OCI-LY1 (cell line): ENCODE measurements at regions not wholly inside any gene's neighbourhood (a gene's known extent, or its start where the extent isn't known, plus 50 kb on each side); places are given as distances from the start of the nearest gene placed in this dataset.
A peak's percentile ranks its signal among the peaks of the same experiment; 100 is the strongest.
"Not testable (repeated sequence)": the region's sequence is repeated elsewhere in the genome, so short reads cannot be mapped to it uniquely, and the experiment has no call there.

Source experiments
- H2AFZ ChIP-seq: fragments of 200-600 bp; sonication (generic), shearing (Covaris generic); 2 replicates; pipeline ENCODE4 v1.6.0; 2014; ENCODE audit warnings: antibody characterized with exemption, mild to moderate bottlenecking, low read length
- H3F3A ChIP-seq: fragments of 200-600 bp; sonication (generic), shearing (Covaris generic); 2 replicates; pipeline ENCODE4 v1.6.0; 2014; ENCODE audit warnings: mild to moderate bottlenecking, antibody characterized with exemption, low read length, moderate library complexity; ENCODE audit not compliant: insufficient read depth
- H3K27ac ChIP-seq: fragments of 200-600 bp; sonication (generic); 2 replicates; pipeline ENCODE4 v1.5.1; 2014; ENCODE audit warnings: low read length, mixed run types, mild to moderate bottlenecking, low read depth; ENCODE audit not compliant: poor library complexity, severe bottlenecking
- H3K27me3 ChIP-seq: fragments of 200-600 bp; sonication (generic); 2 replicates; pipeline ENCODE4 v1.6.0; 2014; ENCODE audit warnings: antibody characterized with exemption, mild to moderate bottlenecking, low read length, moderate library complexity; ENCODE audit not compliant: insufficient read depth
- H3K36me3 ChIP-seq: fragments of 200-600 bp; sonication (generic); 2 replicates; pipeline ENCODE4 v1.6.1; 2014; ENCODE audit warnings: mild to moderate bottlenecking, antibody characterized with exemption, low read length, moderate library complexity, mixed read lengths; ENCODE audit not compliant: insufficient read depth
- H3K4me1 ChIP-seq: fragments of 200-600 bp; sonication (generic); 2 replicates; pipeline ENCODE4 v1.5.1; 2014; ENCODE audit warnings: mild to moderate bottlenecking, low read length, moderate library complexity; ENCODE audit not compliant: insufficient read depth, severe bottlenecking
- H3K4me2 ChIP-seq: fragments of 200-600 bp; sonication (generic), shearing (Covaris generic); 2 replicates; pipeline ENCODE4 v1.6.1; 2014; ENCODE audit warnings: low read length
- H3K4me3 ChIP-seq: fragments of 200-600 bp; sonication (generic); 2 replicates; pipeline ENCODE4 v1.5.1; 2014; ENCODE audit warnings: low read length, low read depth, mild to moderate bottlenecking, mixed read lengths; ENCODE audit not compliant: poor library complexity, severe bottlenecking
- H3K79me2 ChIP-seq: fragments of 200-600 bp; shearing (Covaris generic); 2 replicates; pipeline ENCODE4 v1.6.1; 2016; ENCODE audit warnings: mixed run types, low read length, mixed read lengths; ENCODE audit not compliant: insufficient read depth
- H3K9ac ChIP-seq: fragments of 200-600 bp; sonication (generic), shearing (Covaris generic); 2 replicates; pipeline ENCODE4 v1.6.1; 2014; ENCODE audit warnings: mild to moderate bottlenecking, low read length, mixed read lengths
- H3K9me2 ChIP-seq: fragments of 200-600 bp; sonication (generic), shearing (Covaris generic); 2 replicates; pipeline ENCODE4 v1.6.1; 2014; ENCODE audit warnings: low read depth, mild to moderate bottlenecking, low read length, mixed read lengths
- H3K9me3 ChIP-seq: fragments of 200-600 bp; shearing (Covaris generic); 2 replicates; pipeline ENCODE4 v1.6.1; 2014; ENCODE audit warnings: low read length, mixed read lengths
- H4K20me1 ChIP-seq: fragments of 200-600 bp; sonication (generic), shearing (Covaris generic); 2 replicates; pipeline ENCODE4 v1.6.0; 2016; ENCODE audit warnings: mild to moderate bottlenecking, low read length; ENCODE audit not compliant: insufficient read depth
- CTCF ChIP-seq: fragments of 200-600 bp; sonication (generic), shearing (Covaris generic); IDR thresholded peaks from 2 replicates; pipeline ENCODE4 v1.5.1; 2017; ENCODE audit warnings: mild to moderate bottlenecking, antibody characterized with exemption, low read length, moderate library complexity, mixed read lengths
- EZH2 ChIP-seq: fragments of 200-600 bp; sonication (generic), shearing (Covaris generic); IDR thresholded peaks from 2 replicates; pipeline ENCODE4 v1.8.0; 2017; ENCODE audit warnings: borderline replicate concordance, mixed run types, mild to moderate bottlenecking, antibody characterized with exemption, low read length, moderate library complexity, mixed read lengths

- Histone ChIP-seq H3K9me2 (no peaks in the 10 kb centered on the region), H4K20me1 (no peaks in the 10 kb centered on the region), H3K27me3 (no peaks in the 10 kb centered on the region), H3K27ac (no peak overlapping the region), H3K4me2 (no peak overlapping the region), H3K4me1 (peaks cover 5% of the 10 kb centered on the region), H3K9ac (no peak overlapping the region), H3K79me2 (no peaks in the 10 kb centered on the region), H2AFZ (peak overlapping the region; percentile 64; the same call in 1 of the 2 replicates), H3F3A (no peaks in the 10 kb centered on the region), H3K36me3 (no peaks in the 10 kb centered on the region), H3K9me3 (no peaks in the 10 kb centered on the region), H3K4me3 (no peak overlapping the region)
- TF ChIP-seq EZH2 (no peak), CTCF (peak; percentile 86)
These were observed 1432.2 kb upstream of the ACVR2A start for GRCh38 chr2:146412625-146413024.

- H3K36me3 ChIP-seq, H3K9me2 ChIP-seq, H3K4me2 ChIP-seq, H3K4me3 ChIP-seq, H3K9ac ChIP-seq, H3K27me3 ChIP-seq, H3K4me1 ChIP-seq, H3K9me3 ChIP-seq, H3K27ac ChIP-seq, H3K79me2 ChIP-seq, H4K20me1 ChIP-seq, H2AFZ ChIP-seq, H3F3A ChIP-seq: not testable (repeated sequence)
These were observed 1439.2 kb upstream of the ACVR2A start for GRCh38 chr2:146405402-146406309.

- not testable (repeated sequence) for H3K4me3 ChIP-seq, H3K36me3 ChIP-seq, H3K4me2 ChIP-seq, H3K9ac ChIP-seq, H3K4me1 ChIP-seq, H4K20me1 ChIP-seq, H3F3A ChIP-seq, H3K9me3 ChIP-seq, H3K27ac ChIP-seq, H2AFZ ChIP-seq, H3K9me2 ChIP-seq, H3K79me2 ChIP-seq, H3K27me3 ChIP-seq
These were observed 1441.2 kb upstream of the ACVR2A start for GRCh38 chr2:146403546-146404160.

- H2AFZ ChIP-seq = no peak overlapping the region
- H3K4me1 ChIP-seq = no peaks in the 10 kb centered on the region
- no peaks in the 10 kb centered on the region for H3K9me3 ChIP-seq
- H3K4me2 ChIP-seq = no peak overlapping the region
- H3F3A ChIP-seq = no peaks in the 10 kb centered on the region
- H3K4me3 ChIP-seq = no peak overlapping the region
- H3K9ac ChIP-seq = no peak overlapping the region
- H3K36me3 ChIP-seq = no peaks in the 10 kb centered on the region
- TF ChIP-seq EZH2 (no peak), CTCF (no peak)
- no peaks in the 10 kb centered on the region for H4K20me1 ChIP-seq
- no peaks in the 10 kb centered on the region for H3K9me2 ChIP-seq
- H3K79me2 ChIP-seq = no peaks in the 10 kb centered on the region
- no peaks in the 10 kb centered on the region for H3K27me3 ChIP-seq
- H3K27ac ChIP-seq = no peak overlapping the region
These were observed 1452.2 kb upstream of the ACVR2A start for GRCh38 chr2:146392631-146393030.
